ENCODE measurements at regions not wholly inside any gene's neighbourhood (a gene's known extent, or its start where the extent isn't known, plus 50 kb on each side); places are given as distances from the start of the nearest gene placed in this dataset.

DNA sequence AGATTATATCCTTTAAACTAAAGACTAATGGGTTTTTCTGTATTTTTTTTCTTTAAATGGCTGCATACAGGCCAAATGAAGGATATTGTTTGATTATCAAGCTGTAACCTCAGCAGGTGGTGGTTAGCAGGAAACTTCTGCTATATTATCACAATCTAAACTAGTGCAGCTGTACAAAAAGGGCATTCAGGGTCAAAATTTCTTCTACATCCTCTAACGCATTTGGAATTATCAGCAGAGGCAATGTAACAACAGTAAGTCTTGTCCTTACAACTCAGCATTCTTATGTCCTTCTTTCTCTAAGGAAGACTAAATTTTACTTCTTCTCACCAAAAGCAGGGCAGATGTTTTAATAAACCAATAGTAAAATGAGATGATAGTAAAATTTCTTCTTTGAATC lies 135.8 kb upstream of the FN1 start:
- DNase-seq (no peak), ATAC-seq (no peak)
- H3K4me3 ChIP-seq, result no peak overlapping the region
- H3K9me3 ChIP-seq, result no peaks in the 10 kb centered on the region
- 15 to 29% methylated on average over 1 of the region's 1 CpG for WGBS, 2 donors
- H3K36me3 ChIP-seq (replicated peaks in 1 of 2; ENCODE audit: insufficient read depth in 1 of 2, low read depth in 2 of 2), result no peaks in the 10 kb centered on the region
- no peak for TF ChIP-seq POLR2A (IDR thresholded peaks at IDR 0.05)
- TF ChIP-seq, protein P1, sequence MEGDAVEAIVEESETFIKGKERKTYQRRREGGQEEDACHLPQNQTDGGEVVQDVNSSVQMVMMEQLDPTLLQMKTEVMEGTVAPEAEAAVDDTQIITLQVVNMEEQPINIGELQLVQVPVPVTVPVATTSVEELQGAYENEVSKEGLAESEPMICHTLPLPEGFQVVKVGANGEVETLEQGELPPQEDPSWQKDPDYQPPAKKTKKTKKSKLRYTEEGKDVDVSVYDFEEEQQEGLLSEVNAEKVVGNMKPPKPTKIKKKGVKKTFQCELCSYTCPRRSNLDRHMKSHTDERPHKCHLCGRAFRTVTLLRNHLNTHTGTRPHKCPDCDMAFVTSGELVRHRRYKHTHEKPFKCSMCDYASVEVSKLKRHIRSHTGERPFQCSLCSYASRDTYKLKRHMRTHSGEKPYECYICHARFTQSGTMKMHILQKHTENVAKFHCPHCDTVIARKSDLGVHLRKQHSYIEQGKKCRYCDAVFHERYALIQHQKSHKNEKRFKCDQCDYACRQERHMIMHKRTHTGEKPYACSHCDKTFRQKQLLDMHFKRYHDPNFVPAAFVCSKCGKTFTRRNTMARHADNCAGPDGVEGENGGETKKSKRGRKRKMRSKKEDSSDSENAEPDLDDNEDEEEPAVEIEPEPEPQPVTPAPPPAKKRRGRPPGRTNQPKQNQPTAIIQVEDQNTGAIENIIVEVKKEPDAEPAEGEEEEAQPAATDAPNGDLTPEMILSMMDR (IDR thresholded peaks at IDR 0.05), result no peak
- H3K4me1 ChIP-seq, result no peaks in the 10 kb centered on the region
- intact Hi-C loops (cut with DNase I), result no loop called here
- no peaks in the 10 kb centered on the region for H3K27me3 ChIP-seq
- no peak overlapping the region for H3K27ac ChIP-seq

DNA sequence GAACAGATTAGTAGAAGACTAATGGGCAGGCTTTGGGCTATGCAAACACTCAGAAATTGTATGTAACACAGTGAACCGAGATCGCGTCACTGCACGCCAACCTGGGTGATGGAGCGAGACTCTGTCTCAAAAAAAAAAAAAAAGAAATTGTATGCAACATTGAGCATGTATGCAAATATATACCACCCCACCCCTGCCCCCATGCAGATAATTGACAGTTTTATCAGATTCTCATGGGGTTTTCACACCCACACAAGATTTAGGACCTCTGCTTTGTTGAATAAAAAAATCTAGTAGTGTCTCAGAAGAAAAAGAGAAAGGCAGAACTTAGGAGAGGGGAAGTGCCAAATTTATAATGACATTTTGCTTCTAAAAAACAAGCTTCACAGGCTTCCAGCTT lies 131.6 kb upstream of the FN1 start:
- Histone ChIP-seq H3K27ac (no peak overlapping the region), H3K27me3 (no peaks in the 10 kb centered on the region), H3K36me3 (replicated peaks in 1 of 2; ENCODE audit: insufficient read depth in 1 of 2, low read depth in 2 of 2) (no peaks in the 10 kb centered on the region), H3K4me1 (no peaks in the 10 kb centered on the region), H3K9me3 (no peaks in the 10 kb centered on the region), H3K4me3 (no peak overlapping the region)
- TF ChIP-seq, protein P1 (IDR thresholded peaks at IDR 0.05), result no peak
- no peak for TF ChIP-seq POLR2A (IDR thresholded peaks at IDR 0.05)
- WGBS, 2 donors, result 72 to 73% methylated on average over 5 of the region's 5 CpGs
- ATAC-seq (no peak), DNase-seq (no peak)
- intact Hi-C loops (cut with DNase I), result no loop called here

DNA sequence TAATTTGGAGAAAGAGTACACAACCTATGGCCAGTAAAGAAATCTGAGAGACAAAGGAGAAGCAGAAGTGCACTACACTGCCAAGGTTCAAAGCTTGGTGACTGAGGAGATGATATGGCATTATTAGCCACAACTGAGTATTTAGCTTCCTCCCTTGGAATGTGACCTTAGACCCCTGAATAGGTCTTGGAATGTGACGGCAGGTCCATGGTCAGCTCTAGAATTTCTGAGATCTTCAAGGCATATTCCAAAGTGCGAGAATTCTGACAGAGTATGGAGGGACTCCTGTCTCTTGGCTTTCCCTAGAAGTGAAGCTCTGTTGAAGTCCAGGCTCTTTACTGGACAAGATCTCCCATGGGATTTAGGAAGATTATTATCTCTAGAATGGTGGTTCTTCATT lies 130.0 kb upstream of the FN1 start:
- H3K36me3 ChIP-seq (replicated peaks in 1 of 2; ENCODE audit: insufficient read depth in 1 of 2, low read depth in 2 of 2), result no peaks in the 10 kb centered on the region
- TF ChIP-seq, protein P1 (IDR thresholded peaks at IDR 0.05), result no peak
- no peak for TF ChIP-seq POLR2A (IDR thresholded peaks at IDR 0.05)
- H3K4me1 ChIP-seq, result no peaks in the 10 kb centered on the region
- ATAC-seq (no peak), DNase-seq (no peak)
- intact Hi-C loops (cut with DNase I), result no loop called here
- H3K27me3 ChIP-seq, result no peaks in the 10 kb centered on the region
- H3K4me3 ChIP-seq, result no peak overlapping the region
- 63 to 80% methylated on average over 2 of the region's 2 CpGs for WGBS, 2 donors
- H3K27ac ChIP-seq, result no peak overlapping the region
- H3K9me3 ChIP-seq, result no peaks in the 10 kb centered on the region

DNA sequence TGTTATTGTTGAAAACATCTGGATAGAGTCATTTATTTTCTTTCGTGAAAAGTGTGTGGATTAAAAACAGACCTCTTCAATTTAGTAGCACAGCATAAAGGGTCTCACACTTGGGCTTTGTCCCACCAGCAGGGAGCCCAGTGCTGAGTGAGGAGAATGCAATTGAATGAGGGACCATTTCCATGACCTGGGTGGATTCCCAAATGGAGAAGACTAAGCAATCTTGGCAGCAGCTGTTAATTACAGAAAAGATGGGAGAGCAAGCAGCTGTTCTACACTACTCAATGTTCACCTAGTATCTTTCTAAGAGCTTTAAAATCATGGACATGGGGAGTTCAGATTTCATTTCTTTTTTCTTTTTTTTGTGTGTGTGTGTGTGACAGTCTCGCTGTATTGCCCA lies 121.8 kb upstream of the FN1 start:
- DNase-seq, result no peak

DNA sequence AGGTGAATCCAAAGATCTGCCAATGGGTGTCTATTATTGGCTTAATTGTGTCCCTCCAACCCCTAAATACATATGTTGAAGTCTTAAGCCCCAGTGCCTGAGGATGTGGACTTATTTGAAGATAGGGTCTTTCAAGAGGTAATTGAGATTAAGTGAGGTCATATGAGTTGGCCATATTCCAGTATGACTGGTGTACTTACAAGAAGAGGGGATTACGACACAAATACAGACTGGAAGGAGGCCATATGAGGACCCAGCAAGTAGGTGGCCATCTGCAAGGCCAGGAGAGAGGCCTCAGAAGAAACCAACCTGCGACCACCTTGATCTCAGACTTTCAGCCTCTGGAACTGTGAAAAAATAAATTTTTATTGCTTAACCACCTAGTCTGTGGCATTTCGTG lies 121.1 kb upstream of the FN1 start:
- Histone ChIP-seq H3K36me3 (replicated peaks in 1 of 2; ENCODE audit: insufficient read depth in 1 of 2, low read depth in 2 of 2) (no peaks in the 10 kb centered on the region), H3K27ac (no peak overlapping the region), H3K27me3 (no peaks in the 10 kb centered on the region), H3K4me3 (no peak overlapping the region), H3K9me3 (no peaks in the 10 kb centered on the region), H3K4me1 (no peaks in the 10 kb centered on the region)
- ATAC-seq (no peak), DNase-seq (no peak)
- intact Hi-C loops (cut with DNase I), result no loop called here
- 66 to 75% methylated on average over 3 of the region's 3 CpGs for WGBS, 2 donors
- TF ChIP-seq, protein P1 (IDR thresholded peaks at IDR 0.05), result no peak
- TF ChIP-seq POLR2A (IDR thresholded peaks at IDR 0.05), result no peak

More for the DNA sequence above, 121.8 kb upstream of the FN1 start:
- no peaks in the 10 kb centered on the region for H3K9me3 ChIP-seq
- WGBS, 2 donors, result 79 to 80% methylated on average over 2 of the region's 2 CpGs
- H3K27me3 ChIP-seq, result no peaks in the 10 kb centered on the region
- TF ChIP-seq, protein P1 (IDR thresholded peaks at IDR 0.05), result no peak
- no peak for TF ChIP-seq POLR2A (IDR thresholded peaks at IDR 0.05)
- no peaks in the 10 kb centered on the region for H3K36me3 ChIP-seq (replicated peaks in 1 of 2; ENCODE audit: insufficient read depth in 1 of 2, low read depth in 2 of 2)
- no peak for ATAC-seq
- no peak overlapping the region for H3K27ac ChIP-seq
- H3K4me3 ChIP-seq, result no peak overlapping the region
- intact Hi-C loops (cut with DNase I), result no loop called here
- H3K4me1 ChIP-seq, result no peaks in the 10 kb centered on the region

Measured in body of pancreas (tissue), 4 donors.